Adrenal gland (tissue), 5 donors: ENCODE measurements at regions not wholly inside any gene's neighbourhood (a gene's known extent, or its start where the extent isn't known, plus 50 kb on each side); places are given as distances from the start of the nearest gene placed in this dataset.

Source experiments
- CTCF ChIP-seq, 6 experiments: fragments of 450-650 bp in 4 of 6; fragments of 200-600 bp in 2 of 6; sonication (generic) in 1 of 6; IDR thresholded peaks; 1 replicate in 5 of 6; 2 replicates in 1 of 6; pipeline versions ENCODE4 v1.5.1 to v1.8.0; 2016 to 2021; ENCODE audit warnings: antibody characterized with exemption in 6 of 6, mild to moderate bottlenecking in 2 of 6, moderate library complexity in 1 of 6
- POLR2A ChIP-seq, 2 donors: fragments of 450-650 bp; IDR thresholded peaks; one replicate each; pipeline ENCODE4 v1.6.1; 2017; ENCODE audit warnings: antibody characterized with exemption in 2 of 2, mild to moderate bottlenecking in 2 of 2, moderate library complexity in 1 of 2
- donor health status: DM: no; HTN: no; CAD: no.

GRCh38 chr15:21267671-21268395 is 172.5 kb downstream of the POTEB3 start:
- TF ChIP-seq CTCF (IDR thresholded peaks at IDR 0.05) (no peak), POLR2A (IDR thresholded peaks at IDR 0.05) (no peak)
